OCI-LY3 (cell line): ENCODE measurements at regions not wholly inside any gene's neighbourhood (a gene's known extent, or its start where the extent isn't known, plus 50 kb on each side); places are given as distances from the start of the nearest gene placed in this dataset.

Source experiments
- H2AFZ ChIP-seq: fragments of 200-600, 300-600 bp; shearing (Covaris generic); 2 replicates; pipeline ENCODE4 v1.6.0; 2014; ENCODE audit warnings: antibody characterized with exemption, low read depth, low read length
- H3K27ac ChIP-seq: fragments of 200-600, 300-600 bp; sonication (generic); 2 replicates; pipeline ENCODE4 v1.5.1; 2014; ENCODE audit warnings: mild to moderate bottlenecking, low read length, moderate library complexity, mixed read lengths
- H3K27me3 ChIP-seq: fragments of 200-600, 300-600 bp; sonication (generic); 2 replicates; pipeline ENCODE4 v1.6.1; 2014; ENCODE audit warnings: low read depth, low read length, mixed read lengths
- H3K36me3 ChIP-seq: fragments of 200-600, 300-600 bp; sonication (generic); replicated peaks from 2 replicates; pipeline ENCODE3; 2014; ENCODE audit warnings: low read depth, low read length, mixed read lengths
- H3K4me1 ChIP-seq: fragments of 300-600, 200-600 bp; sonication (generic); 2 replicates; pipeline ENCODE4 v1.6.1; 2014; ENCODE audit warnings: low read length, mixed read lengths
- H3K4me2 ChIP-seq: fragments of 200-600, 300-600 bp; sonication (generic); 2 replicates; pipeline ENCODE4 v1.6.1; 2014; ENCODE audit warnings: low read length, mixed read lengths
- H3K4me3 ChIP-seq: fragments of 300-600, 200-600 bp; sonication (generic); 2 replicates; pipeline ENCODE4 v1.5.1; 2014; ENCODE audit warnings: antibody characterized with exemption, mild to moderate bottlenecking, low read length, moderate library complexity
- H3K79me2 ChIP-seq: fragments of 300-600, 200-600 bp; shearing (Covaris generic); 2 replicates; pipeline ENCODE4 v1.6.1; 2014; ENCODE audit warnings: mild to moderate bottlenecking, low read length, mixed read lengths
- H3K9ac ChIP-seq: fragments of 300-600, 200-600 bp; shearing (Covaris generic); 2 replicates; pipeline ENCODE4 v1.6.0; 2014; ENCODE audit warnings: mild to moderate bottlenecking, low read length, moderate library complexity
- H3K9me3 ChIP-seq: fragments of 200-600, 300-600 bp; shearing (Covaris generic); 2 replicates; pipeline ENCODE4 v1.6.1; 2014; ENCODE audit warnings: low read length, mixed read lengths; ENCODE audit not compliant: insufficient read depth
- H4K20me1 ChIP-seq: fragments of 200-600, 300-600 bp; sonication (generic); 2 replicates; pipeline ENCODE4 v1.6.1; 2016; ENCODE audit warnings: low read length, mixed read lengths; ENCODE audit not compliant: insufficient read depth
- CTCF ChIP-seq: fragments of 200-600, 300-600 bp; sonication (generic); IDR thresholded peaks from 2 replicates; pipeline ENCODE4 v1.5.1; 2014; ENCODE audit warnings: antibody characterized with exemption, low read length, low read depth
- EZH2phosphoT487 ChIP-seq: fragments of 200-600 bp; shearing (Covaris generic); IDR thresholded peaks from 2 replicates; pipeline ENCODE4 v1.6.1; 2018; ENCODE audit warnings: antibody characterized with exemption, mixed run types, low read depth

DNA sequence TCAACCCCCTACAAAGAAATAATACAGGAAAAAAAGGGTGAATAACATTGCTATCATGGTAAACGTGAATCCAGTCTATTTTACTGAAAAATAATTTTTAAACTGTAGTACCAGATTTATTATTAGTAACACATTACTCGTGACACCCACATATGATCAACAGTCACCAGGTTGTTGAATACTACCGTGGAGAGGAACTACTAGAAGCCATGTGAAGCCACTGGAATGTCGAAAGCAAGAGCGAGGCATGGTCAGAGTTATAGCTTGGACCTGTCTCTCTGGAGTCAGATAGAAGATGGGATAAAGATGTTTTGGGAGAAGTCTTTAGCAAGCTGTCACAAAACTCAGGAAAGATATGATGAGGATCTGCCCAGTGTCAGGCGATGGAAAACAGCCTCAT lies 63.2 kb upstream of the EPB41L3 start:
- H3K4me3 ChIP-seq, result no peak overlapping the region
- TF ChIP-seq EZH2phosphoT487, result no peak
- TF ChIP-seq CTCF, result no peak
- no peaks in the 10 kb centered on the region for H3K27me3 ChIP-seq
- H3K79me2 ChIP-seq, result no peaks in the 10 kb centered on the region
- H4K20me1 ChIP-seq, result no peaks in the 10 kb centered on the region
- no peak overlapping the region for H2AFZ ChIP-seq
- no peaks in the 10 kb centered on the region for H3K36me3 ChIP-seq
- H3K4me2 ChIP-seq, result no peak overlapping the region
- H3K4me1 ChIP-seq, result no peaks in the 10 kb centered on the region
- H3K27ac ChIP-seq, result no peak overlapping the region
- no peaks in the 10 kb centered on the region for H3K9me3 ChIP-seq
- H3K9ac ChIP-seq, result no peak overlapping the region

DNA sequence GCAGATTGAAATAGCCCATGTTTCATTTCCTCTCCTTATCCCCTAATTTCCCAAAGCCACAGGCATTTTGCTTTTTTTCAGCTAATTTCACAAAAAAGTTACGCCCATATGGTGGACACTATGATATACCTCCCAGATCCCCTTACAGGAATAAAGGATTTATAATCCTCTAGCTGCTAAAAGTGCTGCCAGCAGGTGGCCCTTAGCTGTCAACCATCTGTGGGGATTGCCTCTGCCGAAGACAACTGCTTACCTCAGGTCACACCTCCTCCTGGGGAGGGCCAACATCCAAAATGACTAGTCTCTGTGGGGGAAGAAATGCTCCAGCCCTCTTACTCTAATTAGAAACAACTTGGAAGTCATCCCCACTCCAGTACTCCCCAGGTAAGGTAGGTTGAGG lies 61.0 kb upstream of the EPB41L3 start:
- TF ChIP-seq EZH2phosphoT487 (no peak), CTCF (no peak)
- Histone ChIP-seq H3K4me1 (no peaks in the 10 kb centered on the region), H4K20me1 (no peaks in the 10 kb centered on the region), H3K9me3 (no peaks in the 10 kb centered on the region), H3K4me2 (no peak overlapping the region), H3K79me2 (no peaks in the 10 kb centered on the region), H3K27me3 (no peaks in the 10 kb centered on the region), H3K9ac (no peak overlapping the region), H2AFZ (no peak overlapping the region), H3K36me3 (no peaks in the 10 kb centered on the region), H3K4me3 (no peak overlapping the region), H3K27ac (no peak overlapping the region)

GRCh38 chr18:5603153-5603552 lies 59.4 kb upstream of the EPB41L3 start:
- Histone ChIP-seq H3K36me3 (no peaks in the 10 kb centered on the region), H4K20me1 (no peaks in the 10 kb centered on the region), H2AFZ (no peak overlapping the region), H3K4me1 (no peaks in the 10 kb centered on the region), H3K27me3 (no peaks in the 10 kb centered on the region), H3K27ac (no peak overlapping the region), H3K9ac (no peak overlapping the region), H3K4me2 (no peak overlapping the region), H3K9me3 (no peaks in the 10 kb centered on the region), H3K4me3 (no peak overlapping the region), H3K79me2 (no peaks in the 10 kb centered on the region)
- TF ChIP-seq EZH2phosphoT487 (no peak), CTCF (no peak)

- Histone ChIP-seq H3K4me1 (no peaks in the 10 kb centered on the region), H3K4me3 (no peak overlapping the region), H3K9ac (no peak overlapping the region), H3K4me2 (no peak overlapping the region), H3K36me3 (no peaks in the 10 kb centered on the region), H4K20me1 (no peaks in the 10 kb centered on the region), H2AFZ (no peak overlapping the region), H3K27me3 (no peaks in the 10 kb centered on the region), H3K27ac (no peak overlapping the region), H3K79me2 (no peaks in the 10 kb centered on the region), H3K9me3 (no peaks in the 10 kb centered on the region)
- TF ChIP-seq CTCF (no peak), EZH2phosphoT487 (no peak)
These were observed 57.4 kb upstream of the EPB41L3 start for GRCh38 chr18:5601188-5601624.
